ENCODE measurements at regions not wholly inside any gene's neighbourhood (a gene's known extent, or its start where the extent isn't known, plus 50 kb on each side); places are given as distances from the start of the nearest gene placed in this dataset.

DNA sequence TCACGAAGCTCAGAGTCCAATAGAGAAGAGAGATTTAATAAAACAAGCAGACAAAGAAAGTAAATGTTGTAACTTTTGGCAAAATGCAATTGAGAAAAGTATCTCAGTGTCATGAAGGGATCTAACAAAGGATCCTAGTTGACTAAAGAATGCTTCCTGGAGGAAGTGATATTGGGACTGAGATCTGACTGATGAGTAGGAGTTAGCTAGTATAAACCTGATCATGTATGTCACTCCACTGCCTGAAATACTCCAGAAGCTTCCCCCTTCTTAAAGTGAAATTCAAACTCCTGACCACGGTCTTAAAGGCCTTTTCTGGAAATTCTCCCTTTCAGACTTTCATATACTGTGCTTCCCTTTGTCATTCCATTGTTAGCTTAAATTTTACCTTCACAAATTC is 1102.4 kb upstream of the ZEB2 start:
- intact Hi-C loops (cut with DNase I; ENCODE audit: low total_unique reads) = no loop called here

DNA sequence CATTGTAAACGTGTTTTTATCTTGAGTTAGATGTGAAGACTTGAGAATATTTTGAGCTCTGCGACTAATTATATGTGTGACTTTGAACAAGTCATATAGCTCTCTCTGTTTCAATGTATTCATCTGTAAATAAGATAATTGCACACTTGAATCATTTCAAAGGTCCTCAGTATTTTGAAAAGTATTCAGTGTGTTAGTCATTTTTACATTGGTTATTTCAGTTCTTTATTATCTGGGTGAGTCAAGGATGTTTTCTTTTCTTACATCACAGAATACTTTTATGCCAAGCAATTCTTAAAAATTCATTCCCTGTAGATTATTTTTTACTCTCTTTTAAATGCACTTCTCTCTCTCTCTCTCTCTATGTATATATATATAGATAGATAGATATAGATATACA is 1098.0 kb upstream of the ZEB2 start:
- intact Hi-C loops (cut with DNase I; ENCODE audit: low total_unique reads) = no loop called here
- Histone ChIP-seq H3K9me3 (no peaks in the 10 kb centered on the region), H3K4me1 (no peaks in the 10 kb centered on the region), H3K27ac (no peak overlapping the region), H3K4me3 (no peak overlapping the region), H3K36me3 (no peaks in the 10 kb centered on the region), H3K27me3 (no peaks in the 10 kb centered on the region)
- no peak for TF ChIP-seq POLR2AphosphoS5 (IDR thresholded peaks at IDR 0.05)
- TF ChIP-seq POLR2A (IDR thresholded peaks at IDR 0.05) = no peak
- TF ChIP-seq, protein P1, sequence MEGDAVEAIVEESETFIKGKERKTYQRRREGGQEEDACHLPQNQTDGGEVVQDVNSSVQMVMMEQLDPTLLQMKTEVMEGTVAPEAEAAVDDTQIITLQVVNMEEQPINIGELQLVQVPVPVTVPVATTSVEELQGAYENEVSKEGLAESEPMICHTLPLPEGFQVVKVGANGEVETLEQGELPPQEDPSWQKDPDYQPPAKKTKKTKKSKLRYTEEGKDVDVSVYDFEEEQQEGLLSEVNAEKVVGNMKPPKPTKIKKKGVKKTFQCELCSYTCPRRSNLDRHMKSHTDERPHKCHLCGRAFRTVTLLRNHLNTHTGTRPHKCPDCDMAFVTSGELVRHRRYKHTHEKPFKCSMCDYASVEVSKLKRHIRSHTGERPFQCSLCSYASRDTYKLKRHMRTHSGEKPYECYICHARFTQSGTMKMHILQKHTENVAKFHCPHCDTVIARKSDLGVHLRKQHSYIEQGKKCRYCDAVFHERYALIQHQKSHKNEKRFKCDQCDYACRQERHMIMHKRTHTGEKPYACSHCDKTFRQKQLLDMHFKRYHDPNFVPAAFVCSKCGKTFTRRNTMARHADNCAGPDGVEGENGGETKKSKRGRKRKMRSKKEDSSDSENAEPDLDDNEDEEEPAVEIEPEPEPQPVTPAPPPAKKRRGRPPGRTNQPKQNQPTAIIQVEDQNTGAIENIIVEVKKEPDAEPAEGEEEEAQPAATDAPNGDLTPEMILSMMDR (IDR thresholded peaks at IDR 0.05) = no peak
- DNase-seq (ENCODE audit: low spot score in 2 of 2) = no peak

More for the DNA sequence above, 1102.4 kb upstream of the ZEB2 start:
- Histone ChIP-seq H3K27me3 (no peaks in the 10 kb centered on the region), H3K4me3 (no peak overlapping the region), H3K4me1 (no peaks in the 10 kb centered on the region), H3K36me3 (no peaks in the 10 kb centered on the region), H3K27ac (no peak overlapping the region), H3K9me3 (no peaks in the 10 kb centered on the region)
- DNase-seq (ENCODE audit: low spot score in 2 of 2) = no peak
- TF ChIP-seq POLR2AphosphoS5 (IDR thresholded peaks at IDR 0.05) = no peak
- no peak for TF ChIP-seq POLR2A (IDR thresholded peaks at IDR 0.05)
- TF ChIP-seq, protein P1 (IDR thresholded peaks at IDR 0.05) = no peak

DNA sequence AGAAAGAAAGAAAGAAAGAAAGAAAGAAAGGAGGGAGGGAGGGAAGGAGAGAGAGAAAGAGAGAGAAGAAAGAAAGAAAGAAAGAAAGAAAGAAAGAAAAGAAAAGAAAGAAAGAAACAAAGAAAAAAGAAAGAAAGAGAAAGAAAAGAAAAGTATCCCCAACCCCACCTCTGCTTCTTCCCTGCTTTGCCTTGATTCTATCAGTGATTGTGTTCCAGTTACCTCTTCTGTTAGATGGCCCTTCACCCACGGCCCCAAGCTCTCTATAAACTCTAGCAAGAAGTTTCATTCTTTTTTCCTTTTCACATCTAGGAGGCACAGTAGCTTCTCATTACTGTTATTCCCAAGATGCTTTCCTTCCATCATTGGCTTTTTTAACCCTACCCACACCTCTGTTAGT is 1097.5 kb upstream of the ZEB2 start:
- H3K27ac ChIP-seq = no peak overlapping the region
- DNase-seq (ENCODE audit: low spot score in 2 of 2) = no peak
- H3K4me1 ChIP-seq = no peaks in the 10 kb centered on the region
- H3K36me3 ChIP-seq = no peaks in the 10 kb centered on the region
- no peaks in the 10 kb centered on the region for H3K27me3 ChIP-seq
- H3K9me3 ChIP-seq = no peaks in the 10 kb centered on the region
- intact Hi-C loops (cut with DNase I; ENCODE audit: low total_unique reads) = no loop called here
- no peak overlapping the region for H3K4me3 ChIP-seq
- TF ChIP-seq POLR2AphosphoS5 (IDR thresholded peaks at IDR 0.05) = no peak
- TF ChIP-seq POLR2A (IDR thresholded peaks at IDR 0.05) = no peak
- TF ChIP-seq, protein P1 (IDR thresholded peaks at IDR 0.05) = no peak

DNA sequence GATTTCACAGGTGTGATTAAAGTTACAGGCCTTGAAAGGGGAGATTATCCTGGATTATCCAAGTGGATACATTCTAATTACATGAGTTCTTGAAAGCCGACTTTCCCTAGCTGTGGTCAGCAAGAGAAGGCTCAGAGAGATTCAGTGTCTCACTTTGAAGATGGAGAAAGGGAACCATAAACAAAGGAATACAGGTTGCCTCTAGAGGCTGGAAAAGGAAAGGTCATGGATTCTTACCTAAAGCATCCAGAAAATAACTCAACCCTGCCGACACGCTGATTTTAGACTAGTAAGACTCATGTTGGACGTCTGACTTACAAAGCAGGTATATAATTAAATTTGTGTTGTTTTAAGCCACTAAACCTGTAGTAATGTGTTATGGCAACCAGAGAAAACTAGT is 1095.7 kb upstream of the ZEB2 start:
- no peak for DNase-seq (ENCODE audit: low spot score in 2 of 2)
- intact Hi-C loops (cut with DNase I; ENCODE audit: low total_unique reads) = no loop called here
- Histone ChIP-seq H3K27ac (no peak overlapping the region), H3K4me1 (no peaks in the 10 kb centered on the region), H3K36me3 (no peaks in the 10 kb centered on the region), H3K27me3 (no peaks in the 10 kb centered on the region), H3K4me3 (no peak overlapping the region), H3K9me3 (no peaks in the 10 kb centered on the region)
- TF ChIP-seq POLR2A (IDR thresholded peaks at IDR 0.05) = no peak

DNA sequence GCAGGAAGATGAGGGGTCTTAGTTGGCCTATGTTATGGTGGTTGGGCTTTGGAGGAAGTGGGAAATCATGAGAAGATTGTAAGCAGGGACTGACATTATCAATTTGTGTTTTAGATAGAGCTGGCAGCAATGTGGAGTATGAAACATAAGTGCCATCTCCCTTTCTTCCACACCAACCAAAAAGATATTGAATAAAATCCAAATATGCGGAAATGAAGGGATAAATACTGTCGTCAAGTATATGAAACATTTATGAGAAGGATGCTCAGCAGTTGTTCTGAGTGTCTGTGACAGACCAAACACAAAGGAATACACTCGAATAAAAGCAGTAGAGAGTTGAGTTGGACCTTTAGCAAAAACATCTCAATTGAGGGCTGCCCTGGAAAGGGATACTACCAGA is 1090.0 kb upstream of the ZEB2 start:
- Histone ChIP-seq H3K4me3 (no peak overlapping the region), H3K9me3 (no peaks in the 10 kb centered on the region), H3K4me1 (no peaks in the 10 kb centered on the region), H3K36me3 (no peaks in the 10 kb centered on the region), H3K27me3 (no peaks in the 10 kb centered on the region), H3K27ac (no peak overlapping the region)
- TF ChIP-seq, protein P1 (IDR thresholded peaks at IDR 0.05) = no peak
- no peak for TF ChIP-seq POLR2AphosphoS5 (IDR thresholded peaks at IDR 0.05)
- no peak for TF ChIP-seq POLR2A (IDR thresholded peaks at IDR 0.05)
- no peak for DNase-seq (ENCODE audit: low spot score in 2 of 2)
- intact Hi-C loops (cut with DNase I; ENCODE audit: low total_unique reads) = no loop called here

DNA sequence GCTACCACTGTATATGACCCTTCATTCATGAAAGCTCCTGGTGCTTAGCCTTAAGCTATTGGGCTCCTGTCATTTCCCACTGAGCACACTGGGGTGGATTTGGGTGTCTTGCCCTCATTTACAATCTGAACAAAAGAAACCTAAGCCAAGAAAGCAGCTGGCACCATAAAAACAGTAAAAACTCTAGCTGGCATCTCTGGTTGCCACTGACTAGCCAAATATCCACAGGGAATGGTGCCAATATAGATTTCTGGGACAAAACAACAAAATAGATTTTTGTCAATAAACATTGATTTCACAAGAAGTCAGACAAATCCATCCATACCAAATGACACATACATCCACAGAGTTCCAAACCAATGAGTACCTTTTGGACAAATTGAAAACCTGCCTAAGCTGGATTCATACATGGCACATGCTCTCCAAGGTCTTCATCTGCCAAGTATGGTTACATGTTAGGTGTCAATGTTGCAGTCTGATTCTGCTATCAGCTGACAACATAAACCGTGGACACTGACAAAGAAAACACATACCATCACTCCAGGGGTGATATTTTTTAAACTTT is 1081.5 kb upstream of the ZEB2 start:
- Histone ChIP-seq H3K27ac (no peak overlapping the region), H3K36me3 (no peaks in the 10 kb centered on the region), H3K4me1 (no peaks in the 10 kb centered on the region), H3K4me3 (no peak overlapping the region), H3K27me3 (no peaks in the 10 kb centered on the region), H3K9me3 (no peaks in the 10 kb centered on the region)
- no peak for DNase-seq (ENCODE audit: low spot score in 2 of 2)
- intact Hi-C loops (cut with DNase I; ENCODE audit: low total_unique reads) = no loop called here
- TF ChIP-seq POLR2A (IDR thresholded peaks at IDR 0.05) = no peak
- TF ChIP-seq POLR2AphosphoS5 (IDR thresholded peaks at IDR 0.05) = no peak
- TF ChIP-seq, protein P1 (IDR thresholded peaks at IDR 0.05) = no peak
